HG03354 (cell line): ENCODE measurements at regions not wholly inside any gene's neighbourhood (a gene's known extent, or its start where the extent isn't known, plus 50 kb on each side); places are given as distances from the start of the nearest gene placed in this dataset.

Source experiments
- ATAC-seq: cut with Tn5 transposase; IDR thresholded peaks from one replicate; pipeline ENCODE4 v1.9.1; 2021; ENCODE audit warnings: mild to moderate bottlenecking; ENCODE audit not compliant: unreplicated experiment, poor library complexity, severe bottlenecking

DNA sequence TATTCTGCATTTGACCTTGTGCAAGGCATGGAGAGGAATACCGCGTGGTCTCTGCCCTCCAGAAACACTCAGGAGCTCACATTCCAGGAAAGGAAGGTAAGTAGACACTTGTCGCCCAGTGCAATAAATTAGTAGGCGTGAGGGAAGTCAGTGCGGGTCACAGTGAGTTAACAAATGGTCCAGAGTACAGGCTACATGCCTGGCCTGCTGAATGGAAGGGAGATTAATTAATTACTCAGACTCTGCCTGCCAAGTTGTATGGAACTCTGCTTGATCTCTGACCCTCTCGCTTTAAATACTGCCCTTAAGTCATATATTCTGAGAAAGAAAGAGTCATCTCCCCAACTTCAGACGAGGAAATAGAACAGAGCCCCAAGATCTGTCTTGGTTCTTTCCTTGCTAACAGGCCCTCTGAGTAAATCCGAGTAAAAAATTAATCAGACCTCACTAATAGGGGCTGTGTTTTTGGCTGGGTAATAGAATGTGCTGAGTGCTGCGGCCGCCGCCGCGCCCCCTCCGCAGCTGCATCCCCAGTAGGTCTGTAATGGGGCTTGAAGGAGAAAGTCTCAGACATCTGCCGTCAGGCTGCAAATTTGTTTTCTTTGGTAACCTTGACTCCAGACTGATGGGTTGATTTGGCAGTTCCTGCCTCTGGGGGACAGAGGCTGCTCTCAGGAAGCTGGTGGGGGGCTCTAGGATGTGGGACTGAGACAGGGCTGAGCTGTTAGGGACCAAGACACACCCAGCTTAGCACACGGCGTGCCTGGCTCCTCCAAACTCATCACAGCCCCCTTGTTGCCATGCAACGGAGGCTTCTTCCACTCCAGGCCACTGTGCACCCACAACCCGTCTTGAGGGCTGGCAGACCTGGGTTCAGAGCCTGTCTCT lies 144.4 kb downstream of the NSG2 start:
- no peak for ATAC-seq

- no peak for ATAC-seq
Observed at GRCh38 chr5:174191076-174191475, 145.6 kb downstream of the NSG2 start.

- ATAC-seq: no peak
Observed at GRCh38 chr5:174191850-174192655, 146.5 kb downstream of the NSG2 start.

GRCh38 chr5:174192901-174193300 lies 147.4 kb downstream of the NSG2 start:
- ATAC-seq: no peak

GRCh38 chr5:174195517-174195916 lies 150.0 kb downstream of the NSG2 start:
- no peak for ATAC-seq

- no peak for ATAC-seq
Observed at GRCh38 chr5:174197929-174198328, 152.4 kb downstream of the NSG2 start.

DNA sequence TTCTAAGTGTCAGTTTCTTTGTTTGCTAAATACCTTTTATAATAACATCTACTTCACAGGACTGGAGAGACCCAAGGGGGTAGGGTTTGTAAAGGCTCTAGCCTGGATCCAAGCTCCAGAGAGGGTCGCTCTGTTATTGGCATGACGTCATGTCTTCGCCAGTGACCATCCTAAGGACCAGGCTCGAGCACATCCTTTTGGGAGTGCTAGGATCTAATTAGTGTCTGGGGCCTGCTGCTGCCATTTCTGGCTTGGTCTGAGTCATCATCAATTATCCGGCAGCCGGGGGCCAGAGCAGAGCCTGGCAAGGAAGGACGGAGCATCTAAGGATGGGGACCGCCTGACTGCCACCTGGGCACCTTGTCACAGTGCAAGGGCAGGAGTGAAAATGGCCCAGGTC lies 153.0 kb downstream of the NSG2 start:
- no peak for ATAC-seq

- ATAC-seq: no peak
Observed at GRCh38 chr5:174202996-174203395, 157.5 kb downstream of the NSG2 start.

GRCh38 chr5:174204535-174205313 lies 159.2 kb downstream of the NSG2 start:
- no peak for ATAC-seq

GRCh38 chr5:174205939-174206338 lies 160.4 kb downstream of the NSG2 start:
- no peak for ATAC-seq

GRCh38 chr5:174210596-174211276 lies 165.2 kb downstream of the NSG2 start:
- ATAC-seq: no peak

DNA sequence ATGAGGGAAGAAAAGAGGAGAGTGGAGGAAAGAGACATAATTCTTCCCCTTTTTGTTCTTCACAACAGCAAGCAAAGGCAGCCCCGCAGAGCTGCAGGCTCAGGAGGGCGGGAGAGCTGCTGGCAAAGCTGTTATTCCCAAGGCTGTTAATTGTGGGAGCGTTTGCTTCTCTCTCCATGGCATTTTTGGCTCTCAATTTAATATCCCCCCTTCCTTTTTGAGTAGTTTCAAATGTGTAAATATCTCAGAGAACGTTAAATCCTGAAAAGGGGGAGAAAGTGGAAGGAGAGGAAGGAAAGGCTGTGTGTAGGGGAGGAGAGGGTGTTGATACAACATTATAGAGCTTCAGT lies 165.7 kb downstream of the NSG2 start:
- no peak for ATAC-seq

DNA sequence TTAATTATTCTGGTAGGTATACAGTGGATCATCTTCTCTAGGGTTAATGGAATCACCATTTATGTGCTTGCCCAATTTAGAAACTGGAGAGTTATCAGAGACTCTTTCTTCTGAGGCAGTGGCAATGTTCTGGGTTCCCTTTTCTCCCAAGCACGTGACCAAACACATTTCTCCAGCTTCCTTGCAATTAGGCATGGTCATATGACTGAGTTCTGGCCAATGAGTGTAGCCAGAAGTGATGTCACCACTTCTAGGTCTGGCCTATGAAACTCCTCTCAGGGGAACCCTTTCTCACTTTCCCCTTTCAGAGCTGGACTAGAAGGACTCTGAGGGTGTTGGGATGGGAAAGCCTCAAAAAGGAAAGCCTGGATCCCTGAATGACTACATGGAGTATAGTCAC lies 172.0 kb downstream of the NSG2 start:
- no peak for ATAC-seq

- no peak for ATAC-seq
Observed at GRCh38 chr5:174218162-174218561, 172.7 kb downstream of the NSG2 start.

DNA sequence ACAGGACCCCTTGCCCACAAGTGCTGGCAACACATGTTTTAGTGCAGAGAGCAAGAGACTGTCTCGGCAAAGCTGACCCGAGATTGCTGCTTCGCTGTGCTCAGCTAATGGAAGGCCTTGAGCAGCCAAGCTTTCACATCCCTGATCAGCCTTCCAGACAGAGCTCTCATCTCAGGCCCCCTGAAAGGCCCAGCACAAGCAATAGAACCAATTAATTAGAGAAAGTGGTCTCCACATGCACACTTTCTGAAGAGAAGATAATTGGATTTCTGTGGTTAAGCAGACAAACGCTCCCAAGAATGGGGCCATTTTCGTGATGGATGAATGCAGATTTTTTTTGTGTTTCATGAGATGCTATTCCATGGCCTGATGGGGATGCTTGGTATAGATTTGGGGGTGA lies 174.9 kb downstream of the NSG2 start:
- ATAC-seq: no peak

DNA sequence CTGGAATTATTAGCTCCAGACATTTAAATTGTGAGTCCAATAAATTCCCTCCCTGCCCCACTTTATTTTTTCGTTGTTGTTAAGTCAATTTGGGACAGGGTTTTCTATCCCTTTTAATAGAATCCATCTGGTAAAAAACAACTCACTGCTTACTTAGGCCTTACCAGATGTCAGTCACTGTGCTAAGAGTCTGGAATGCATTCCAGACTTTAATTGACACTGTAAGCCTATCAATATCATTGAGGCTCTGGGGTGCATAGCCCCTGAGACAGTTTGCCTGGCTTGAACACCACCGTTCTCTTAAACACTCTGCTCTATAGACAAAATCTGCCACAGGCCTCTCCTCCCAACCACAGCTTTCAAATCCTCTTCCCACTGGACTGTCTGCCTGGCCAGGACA lies 175.9 kb downstream of the NSG2 start:
- no peak for ATAC-seq

GRCh38 chr5:174221946-174222345 lies 176.4 kb downstream of the NSG2 start:
- no peak for ATAC-seq

DNA sequence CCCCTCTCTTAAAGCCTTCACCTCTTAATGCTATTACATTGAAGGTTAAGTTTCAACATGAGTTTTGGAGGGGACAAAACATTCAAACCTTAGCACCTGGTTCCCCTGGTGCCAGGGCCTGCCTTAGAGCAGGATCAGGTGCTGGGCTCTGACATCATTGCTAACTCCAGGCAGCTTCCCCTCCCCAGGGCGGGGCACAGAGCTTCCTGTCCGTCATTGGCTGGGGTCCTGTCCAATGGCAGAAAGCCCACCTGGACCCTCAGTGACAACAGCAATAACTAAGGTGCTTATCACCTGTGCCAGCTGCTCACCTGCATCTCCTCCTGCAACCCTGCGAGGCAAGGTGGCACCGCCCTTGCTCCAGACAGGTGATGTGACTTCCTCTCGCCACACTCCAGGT lies 177.4 kb downstream of the NSG2 start:
- ATAC-seq: no peak

DNA sequence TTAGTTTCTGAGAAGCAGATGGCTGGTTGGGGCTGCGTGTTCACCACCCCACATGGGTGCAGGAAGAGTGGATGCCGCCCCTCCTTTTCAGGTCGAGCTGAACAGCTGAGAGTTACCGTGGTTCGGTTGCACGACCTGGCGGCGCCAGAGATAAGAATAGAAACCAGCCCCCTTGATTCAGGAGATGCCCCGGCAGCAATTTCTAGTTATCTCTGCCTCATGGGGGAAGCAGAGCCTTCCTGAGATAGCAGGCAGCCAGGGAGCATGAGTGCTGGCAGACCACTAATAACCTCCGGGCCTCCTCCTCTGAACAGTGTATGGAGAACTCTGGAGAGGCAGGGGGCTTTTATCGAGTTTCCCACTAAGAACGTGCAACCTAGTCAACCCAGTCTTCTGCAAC lies 177.8 kb downstream of the NSG2 start:
- no peak for ATAC-seq

DNA sequence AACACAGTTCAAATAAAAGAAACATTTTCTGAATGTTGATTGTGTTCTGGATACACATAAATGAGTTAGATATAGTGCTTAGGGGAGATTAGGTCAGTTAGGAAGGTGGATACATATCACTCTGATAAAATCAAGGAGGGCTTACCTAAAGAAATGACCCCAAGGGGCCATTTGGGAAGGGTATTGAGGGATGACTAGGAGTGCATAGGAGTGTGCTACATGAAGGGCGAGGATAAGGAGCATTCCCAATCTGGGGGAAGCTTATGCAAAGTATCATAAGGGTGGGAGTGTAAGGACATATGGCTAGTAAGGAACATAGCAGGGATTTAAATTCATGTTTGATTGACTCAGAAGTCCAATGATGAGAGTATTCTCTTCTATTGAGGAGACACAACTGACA lies 183.6 kb downstream of the NSG2 start:
- ATAC-seq: no peak
